Hematopoietic multipotent progenitor cell treated with erythropoietin and hydrocortisone succinate and interleukin-3 and kit ligand, for 17 days (in vitro differentiated cells): ENCODE measurements at regions not wholly inside any gene's neighbourhood (a gene's known extent, or its start where the extent isn't known, plus 50 kb on each side); places are given as distances from the start of the nearest gene placed in this dataset.
"Not testable (repeated sequence)": the region's sequence is repeated elsewhere in the genome, so short reads cannot be mapped to it uniquely, and the experiment has no call there.

Source experiments
- DNase-seq: peaks from one replicate; pipeline ENCODE4 v3.0.0-alpha.2; 2015; ENCODE audit warnings: low spot score

DNA sequence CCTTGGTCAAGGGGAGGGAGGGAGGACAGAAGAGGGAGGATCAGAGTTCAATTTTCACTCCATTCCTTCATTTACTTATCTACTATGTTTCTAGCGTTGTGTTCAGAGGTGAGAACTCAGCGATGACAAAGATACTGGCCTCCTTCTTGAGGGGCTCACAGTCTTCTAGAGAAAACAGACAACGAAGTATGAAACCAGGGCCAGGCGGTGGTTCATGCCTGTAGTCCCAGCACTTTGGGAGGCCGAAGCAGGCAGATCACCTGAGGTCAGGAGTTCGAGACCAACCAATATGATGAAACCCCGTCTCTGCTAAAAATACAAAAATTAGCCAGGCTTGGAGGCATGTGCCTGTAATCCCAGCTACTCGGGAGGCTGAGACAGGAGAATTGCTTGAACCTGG lies 277.4 kb downstream of the MYCN start:
- DNase-seq = not testable (repeated sequence)

- no peak for DNase-seq
Observed at GRCh38 chr2:16217291-16217690, 276.9 kb downstream of the MYCN start.

GRCh38 chr2:16216558-16216945 lies 276.2 kb downstream of the MYCN start:
- DNase-seq = no peak

DNA sequence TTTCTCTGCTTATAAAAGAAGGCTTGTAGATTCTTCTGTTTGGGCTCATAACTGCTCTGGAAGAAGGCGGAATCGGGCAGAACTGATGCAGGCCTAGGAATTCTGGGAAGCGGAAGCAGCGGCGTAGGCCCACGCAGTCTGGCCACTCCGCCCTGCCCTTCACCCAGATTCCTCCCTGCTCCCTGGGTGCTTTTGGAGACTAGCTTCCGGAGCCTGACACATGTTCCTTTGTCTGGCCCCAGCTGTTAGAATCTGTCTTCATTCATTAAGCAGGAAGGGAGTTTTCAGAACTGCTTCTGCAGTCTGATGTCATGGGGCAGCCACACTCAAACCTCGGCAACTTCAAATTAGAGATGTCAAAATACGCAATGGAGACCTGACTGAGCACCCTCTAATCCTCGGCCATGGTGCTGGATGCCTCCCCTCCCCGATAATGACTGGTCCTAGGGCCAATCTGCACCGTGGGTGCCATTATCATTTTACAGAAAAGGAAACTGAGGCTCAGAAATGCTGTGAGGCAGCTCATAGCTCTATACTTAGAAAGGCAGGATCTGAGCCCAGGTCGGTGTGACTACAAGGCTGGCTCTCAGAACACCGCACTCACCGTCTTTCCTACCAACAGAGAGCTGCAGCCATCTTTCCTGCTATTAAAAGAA lies 275.7 kb downstream of the MYCN start:
- no peak for DNase-seq

DNA sequence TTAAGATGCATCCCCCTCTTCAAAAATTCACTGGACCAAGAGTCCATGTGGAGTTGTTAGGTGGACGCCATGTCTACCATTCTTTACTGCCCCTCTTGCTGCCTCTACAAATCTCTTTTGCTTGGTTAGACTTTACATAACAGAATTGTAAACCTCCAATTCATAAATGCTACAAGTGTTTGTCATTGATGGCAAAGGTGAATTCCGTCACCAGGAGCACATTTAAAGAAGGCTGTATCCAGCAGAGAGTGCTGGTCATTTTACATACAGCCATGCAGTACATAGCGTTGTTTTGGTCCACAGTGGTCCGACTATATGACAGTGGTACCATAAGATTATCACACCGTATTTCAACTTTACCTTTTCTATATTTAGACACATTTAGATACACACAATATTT lies 274.5 kb downstream of the MYCN start:
- DNase-seq = no peak

- DNase-seq = no peak
Observed at GRCh38 chr2:16214391-16214790, 274.0 kb downstream of the MYCN start.

- DNase-seq = no peak
Observed at GRCh38 chr2:16212321-16212720, 272.0 kb downstream of the MYCN start.

DNA sequence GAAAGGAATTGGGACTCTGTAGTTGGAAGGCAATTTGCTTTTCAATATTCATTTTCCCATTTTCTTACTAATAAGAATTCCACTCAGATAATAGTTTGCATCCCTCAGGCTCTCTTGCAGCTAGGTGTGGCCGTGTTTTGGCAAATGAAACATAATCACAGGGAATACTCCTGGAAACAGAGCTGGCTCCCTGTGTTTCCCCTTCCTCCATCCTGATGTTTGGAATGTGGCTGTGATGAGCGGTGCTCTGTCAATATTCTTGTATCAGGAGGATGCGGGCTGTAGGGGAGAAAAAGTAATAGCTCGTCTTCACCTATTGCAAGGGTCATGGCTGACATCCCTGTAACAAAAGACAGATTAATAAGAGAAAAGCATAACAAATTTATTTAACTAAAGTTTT lies 271.0 kb downstream of the MYCN start:
- DNase-seq = no peak

- no peak for DNase-seq
Observed at GRCh38 chr2:16210841-16211240, 270.5 kb downstream of the MYCN start.

- no peak for DNase-seq
Observed at GRCh38 chr2:16209799-16210198, 269.4 kb downstream of the MYCN start.

GRCh38 chr2:16208921-16209320 lies 268.6 kb downstream of the MYCN start:
- DNase-seq = no peak

- DNase-seq = no peak
Observed at GRCh38 chr2:16208241-16208797, 268.0 kb downstream of the MYCN start.

- no peak for DNase-seq
Observed at GRCh38 chr2:16207611-16208010, 267.3 kb downstream of the MYCN start.

DNA sequence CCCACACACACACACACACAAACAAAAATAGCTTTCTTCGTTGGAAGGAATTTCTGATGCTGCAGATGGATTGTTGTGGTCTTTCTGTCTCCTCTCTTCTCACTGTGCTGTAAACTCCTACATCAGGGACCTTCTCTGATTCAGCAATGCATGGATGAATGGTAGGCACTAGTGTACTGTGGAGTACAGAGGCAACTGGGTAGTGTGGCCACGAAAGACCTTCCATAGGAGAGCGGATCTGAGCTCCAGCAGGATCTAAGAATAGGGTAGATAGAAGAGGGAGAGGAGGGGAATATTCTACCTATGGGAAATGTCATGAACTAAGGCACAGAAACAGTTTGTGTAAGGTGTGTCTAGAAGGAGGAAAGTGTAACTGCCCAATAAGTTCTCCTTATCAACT lies 266.8 kb downstream of the MYCN start:
- DNase-seq = no peak

DNA sequence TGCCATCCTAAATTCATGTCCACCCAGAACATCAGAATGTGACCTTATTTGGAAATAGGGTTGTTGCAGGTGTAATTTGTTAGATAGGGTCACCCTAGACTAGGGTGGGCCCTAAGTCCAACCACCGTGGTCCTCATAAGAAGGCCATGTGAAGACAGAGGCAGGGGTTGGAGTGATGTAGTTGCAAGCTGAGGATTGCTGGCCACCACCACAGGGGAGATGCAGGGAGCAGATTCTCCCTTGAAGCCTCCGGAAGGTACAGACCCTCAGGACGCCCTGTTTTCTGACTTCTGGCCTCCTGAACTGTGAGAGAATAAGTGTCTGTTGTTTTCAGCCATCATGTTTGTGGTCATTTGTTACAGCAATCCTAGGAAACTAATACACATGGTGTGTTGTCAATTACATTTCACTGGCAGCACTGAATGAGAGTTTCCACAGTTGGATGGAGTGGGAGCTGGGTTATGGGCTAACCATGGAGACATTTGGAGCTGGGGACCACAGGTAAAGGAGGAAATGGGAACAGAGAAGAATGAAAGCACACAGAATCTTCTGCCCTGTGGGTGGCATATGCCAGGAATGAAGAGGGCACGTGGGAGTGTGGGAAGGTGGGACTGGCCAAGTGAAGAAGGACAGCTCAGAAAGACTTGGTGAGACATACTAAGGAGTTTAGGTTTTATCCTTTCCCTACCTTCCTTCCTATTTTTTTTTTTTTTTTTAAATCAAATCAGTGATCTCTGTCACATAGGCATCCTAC lies 266.0 kb downstream of the MYCN start:
- DNase-seq = no peak

- DNase-seq = no peak
Observed at GRCh38 chr2:16205631-16206030, 265.3 kb downstream of the MYCN start.

GRCh38 chr2:16204886-16205620 lies 264.7 kb downstream of the MYCN start:
- no peak for DNase-seq

GRCh38 chr2:16204251-16204650 lies 263.9 kb downstream of the MYCN start:
- DNase-seq = no peak

DNA sequence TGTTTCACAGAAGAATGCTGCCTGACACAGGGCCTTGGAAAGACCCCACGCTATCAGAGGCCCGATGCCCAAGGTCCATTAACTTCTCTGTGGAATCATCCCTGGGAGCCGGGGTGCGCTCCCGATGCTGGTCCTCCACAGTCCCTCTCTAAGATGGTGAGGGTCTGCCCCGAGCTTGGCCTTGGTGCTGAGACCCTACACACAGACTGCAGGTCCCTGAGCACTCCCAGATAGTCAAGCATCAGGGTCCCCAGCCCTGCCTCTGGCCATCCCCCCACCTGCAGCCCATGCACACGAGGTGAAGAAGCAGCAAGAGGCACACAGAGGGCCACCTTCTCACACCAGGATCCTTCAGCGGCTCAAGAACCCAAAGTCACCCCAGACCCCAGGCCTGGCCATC lies 263.3 kb downstream of the MYCN start:
- no peak for DNase-seq

- DNase-seq = no peak
Observed at GRCh38 chr2:16203069-16203468, 262.7 kb downstream of the MYCN start.

- no peak for DNase-seq
Observed at GRCh38 chr2:16202266-16203020, 262.1 kb downstream of the MYCN start.

GRCh38 chr2:16201848-16202247 lies 261.5 kb downstream of the MYCN start:
- DNase-seq = no peak
